GM12864 (cell line): ENCODE measurements at regions not wholly inside any gene's neighbourhood (a gene's known extent, or its start where the extent isn't known, plus 50 kb on each side); places are given as distances from the start of the nearest gene placed in this dataset.

Source experiments
- DNase-seq: peaks from one replicate; pipeline ENCODE4 v3.0.0-alpha.2; 2011; ENCODE audit warnings: low read depth
- H3K4me3 ChIP-seq: 2 replicates; pipeline ENCODE4 v1.5.1; 2011; ENCODE audit warnings: mild to moderate bottlenecking, low read depth, low read length, control low read depth
- CTCF ChIP-seq: IDR thresholded peaks from 2 replicates; pipeline ENCODE4 v1.5.1; 2011; ENCODE audit warnings: low read depth, mild to moderate bottlenecking, moderate library complexity, low read length, control low read depth, inconsistent platforms; ENCODE audit errors: missing control alignments

GRCh38 chr14:43019826-43020225, 1413.2 kb downstream of the LRFN5 start:
- no peak overlapping the region for H3K4me3 ChIP-seq
- no peak for TF ChIP-seq CTCF
- DNase-seq = no peak

- DNase-seq = no peak
- H3K4me3 ChIP-seq = no peak overlapping the region
- TF ChIP-seq CTCF = no peak
These were observed 1407.7 kb downstream of the LRFN5 start for GRCh38 chr14:43014338-43014737.

- no peak for DNase-seq
- no peak overlapping the region for H3K4me3 ChIP-seq
- TF ChIP-seq CTCF = no peak
These were observed 1406.1 kb downstream of the LRFN5 start for GRCh38 chr14:43012817-43013216.

GRCh38 chr14:43005807-43006206, 1399.1 kb downstream of the LRFN5 start:
- H3K4me3 ChIP-seq = no peak overlapping the region
- DNase-seq = no peak
- no peak for TF ChIP-seq CTCF

- H3K4me3 ChIP-seq = no peak overlapping the region
- DNase-seq = no peak
- no peak for TF ChIP-seq CTCF
These were observed 1397.2 kb downstream of the LRFN5 start for GRCh38 chr14:43003845-43004244.

GRCh38 chr14:43001731-43002130, 1395.1 kb downstream of the LRFN5 start:
- no peak for DNase-seq
- TF ChIP-seq CTCF = no peak
- H3K4me3 ChIP-seq = no peak overlapping the region

GRCh38 chr14:42994051-42994736, 1387.5 kb downstream of the LRFN5 start:
- H3K4me3 ChIP-seq = no peak overlapping the region
- no peak for DNase-seq
- no peak for TF ChIP-seq CTCF
